ENCODE measurements at regions not wholly inside any gene's neighbourhood (a gene's known extent, or its start where the extent isn't known, plus 50 kb on each side); places are given as distances from the start of the nearest gene placed in this dataset.

DNA sequence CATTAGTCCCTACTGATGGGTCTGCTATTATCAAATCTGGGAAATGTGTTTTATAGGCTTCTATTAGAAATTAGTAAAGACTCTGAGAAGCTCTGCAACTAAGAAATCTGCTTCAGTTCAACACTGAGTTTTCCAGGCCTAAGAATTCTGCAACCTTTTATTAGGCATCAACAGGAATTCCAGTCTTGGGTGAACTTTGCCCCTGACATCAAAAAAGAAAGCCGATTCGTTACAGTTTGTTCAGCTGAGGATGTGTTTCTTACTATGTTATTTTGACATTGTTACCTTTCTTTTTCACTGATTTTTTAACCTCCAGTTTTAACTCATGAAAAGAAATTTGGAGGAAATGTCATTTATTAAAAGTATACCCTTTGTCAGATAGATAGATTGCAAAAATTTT lies 131.5 kb upstream of the KCNH8 start:
- TF ChIP-seq, protein P1, sequence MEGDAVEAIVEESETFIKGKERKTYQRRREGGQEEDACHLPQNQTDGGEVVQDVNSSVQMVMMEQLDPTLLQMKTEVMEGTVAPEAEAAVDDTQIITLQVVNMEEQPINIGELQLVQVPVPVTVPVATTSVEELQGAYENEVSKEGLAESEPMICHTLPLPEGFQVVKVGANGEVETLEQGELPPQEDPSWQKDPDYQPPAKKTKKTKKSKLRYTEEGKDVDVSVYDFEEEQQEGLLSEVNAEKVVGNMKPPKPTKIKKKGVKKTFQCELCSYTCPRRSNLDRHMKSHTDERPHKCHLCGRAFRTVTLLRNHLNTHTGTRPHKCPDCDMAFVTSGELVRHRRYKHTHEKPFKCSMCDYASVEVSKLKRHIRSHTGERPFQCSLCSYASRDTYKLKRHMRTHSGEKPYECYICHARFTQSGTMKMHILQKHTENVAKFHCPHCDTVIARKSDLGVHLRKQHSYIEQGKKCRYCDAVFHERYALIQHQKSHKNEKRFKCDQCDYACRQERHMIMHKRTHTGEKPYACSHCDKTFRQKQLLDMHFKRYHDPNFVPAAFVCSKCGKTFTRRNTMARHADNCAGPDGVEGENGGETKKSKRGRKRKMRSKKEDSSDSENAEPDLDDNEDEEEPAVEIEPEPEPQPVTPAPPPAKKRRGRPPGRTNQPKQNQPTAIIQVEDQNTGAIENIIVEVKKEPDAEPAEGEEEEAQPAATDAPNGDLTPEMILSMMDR (IDR thresholded peaks at IDR 0.05; ENCODE audit: borderline replicate concordance, extremely low read depth, low read length, poor library complexity, severe bottlenecking), result no peak
- TF ChIP-seq EZH2 (IDR thresholded peaks at IDR 0.05; ENCODE audit: borderline replicate concordance, low read depth, low read length, severe bottlenecking), result no peak

Measured in DND-41 (cell line).